ENCODE measurements at regions not wholly inside any gene's neighbourhood (a gene's known extent, or its start where the extent isn't known, plus 50 kb on each side); places are given as distances from the start of the nearest gene placed in this dataset.
A peak's percentile ranks its signal among the peaks of the same experiment; 100 is the strongest.

- no peak overlapping the region for H3K27ac ChIP-seq
- peak overlapping the region in 6 of 11 experiments; percentile 53 to 87 (median 71); a peak in 5 of 22 replicates for H3K4me2 ChIP-seq
- H3K4me3 ChIP-seq: no peak overlapping the region
- no peaks in the 10 kb centered on the region for H3K36me3 ChIP-seq
- peaks cover 27 to 37% (median 30%) of the 10 kb centered on the region in 11 experiments for H3K9me3 ChIP-seq (replicated peaks in 1 of 11)
- 0 out of 22 replicates have a peak, but pooled peaks cover 0 to 6% (median 0%) of the 10 kb centered on the region in 11 experiments for H3K27me3 ChIP-seq
- H3K9ac ChIP-seq: no peak overlapping the region
- H3K4me1 ChIP-seq: peaks cover 20 to 32% (median 28%) of the 10 kb centered on the region in 10 experiments
- H4K20me1 ChIP-seq: peaks cover 0 to 4% (median 0%) of the 10 kb centered on the region in 11 experiments; a peak in 1 of 22 replicates
- TF ChIP-seq Cebpa-rat (IDR thresholded peaks at IDR 0.05): no peak
These were observed 113.9 kb upstream of the STMND1 start for GRCh38 chr6:16987996-16988395.

- H4K20me1 ChIP-seq: peaks cover 0 to 4% (median 0%) of the 10 kb centered on the region in 11 experiments; a peak in 1 of 22 replicates
- peak overlapping the region in 5 of 11 experiments; percentile 9 to 20 (median 14); a peak in 5 of 22 replicates for H3K27ac ChIP-seq
- H3K27me3 ChIP-seq: 0 out of 22 replicates have a peak, but pooled peaks cover 0 to 6% (median 0%) of the 10 kb centered on the region in 11 experiments
- peak in 1 of 11 experiments; percentile 42; a peak in 1 of 22 replicates for TF ChIP-seq Cebpa-rat (IDR thresholded peaks at IDR 0.05)
- H3K4me1 ChIP-seq: peaks cover 26 to 36% (median 33%) of the 10 kb centered on the region in 10 experiments
- no peak overlapping the region for H3K4me3 ChIP-seq
- H3K36me3 ChIP-seq: no peaks in the 10 kb centered on the region
- H3K9ac ChIP-seq: peak overlapping the region in 2 of 11 experiments; percentile 7 to 10; a peak in 1 of 22 replicates
- peaks cover 27 to 33% (median 30%) of the 10 kb centered on the region in 11 experiments for H3K9me3 ChIP-seq (replicated peaks in 1 of 11)
- peak overlapping the region; percentile 53 to 87 (median 75) for H3K4me2 ChIP-seq
These were observed 116.2 kb upstream of the STMND1 start for GRCh38 chr6:16985513-16986284.

- TF ChIP-seq Cebpa-rat (IDR thresholded peaks at IDR 0.05): no peak
- Histone ChIP-seq H3K36me3 (no peaks in the 10 kb centered on the region), H3K4me3 (no peak overlapping the region), H3K4me1 (peaks cover 26 to 36% (median 31%) of the 10 kb centered on the region in 10 experiments), H3K4me2 (peak overlapping the region in 9 of 11 experiments; percentile 7 to 39 (median 25); a peak in 8 of 22 replicates), H4K20me1 (peaks cover 0 to 4% (median 0%) of the 10 kb centered on the region in 11 experiments; a peak in 1 of 22 replicates), H3K27ac (peak overlapping the region in 1 of 11 experiments; percentile 23; a peak in 1 of 22 replicates), H3K9me3 (replicated peaks in 1 of 11) (peaks cover 0 to 8% (median 2%) of the 10 kb centered on the region in 11 experiments; a peak in 11 of 22 replicates), H3K27me3 (0 out of 22 replicates have a peak, but pooled peaks cover 0 to 6% (median 0%) of the 10 kb centered on the region in 11 experiments), H3K9ac (no peak overlapping the region)
These were observed 119.0 kb upstream of the STMND1 start for GRCh38 chr6:16982807-16983206.

GRCh38 chr6:16979677-16980370 lies 122.0 kb upstream of the STMND1 start:
- Histone ChIP-seq H3K36me3 (no peaks in the 10 kb centered on the region), H3K27me3 (0 out of 22 replicates have a peak, but pooled peaks cover 0 to 6% (median 0%) of the 10 kb centered on the region in 11 experiments), H3K4me1 (peaks cover 4 to 11% (median 7%) of the 10 kb centered on the region in 10 experiments; a peak in 12 of 20 replicates), H4K20me1 (no peaks in the 10 kb centered on the region), H3K27ac (no peak overlapping the region), H3K9ac (no peak overlapping the region), H3K4me3 (no peak overlapping the region), H3K9me3 (replicated peaks in 1 of 11) (0 out of 22 replicates have a peak, but pooled peaks cover 0 to 5% (median 0%) of the 10 kb centered on the region in 11 experiments), H3K4me2 (no peak overlapping the region)
- TF ChIP-seq Cebpa-rat (IDR thresholded peaks at IDR 0.05): no peak

GRCh38 chr6:16978686-16979085 lies 123.2 kb upstream of the STMND1 start:
- H3K9me3 ChIP-seq (replicated peaks in 1 of 11): 0 out of 22 replicates have a peak, but pooled peaks cover 0 to 5% (median 0%) of the 10 kb centered on the region in 11 experiments
- H3K4me2 ChIP-seq: no peak overlapping the region
- TF ChIP-seq Cebpa-rat (IDR thresholded peaks at IDR 0.05): no peak
- H4K20me1 ChIP-seq: no peaks in the 10 kb centered on the region
- H3K27me3 ChIP-seq: no peaks in the 10 kb centered on the region
- no peaks in the 10 kb centered on the region for H3K36me3 ChIP-seq
- H3K4me1 ChIP-seq: peaks cover 4 to 11% (median 7%) of the 10 kb centered on the region in 10 experiments; a peak in 13 of 20 replicates
- H3K4me3 ChIP-seq: no peak overlapping the region
- no peak overlapping the region for H3K27ac ChIP-seq
- no peak overlapping the region for H3K9ac ChIP-seq

GRCh38 chr6:16976385-16977183 lies 125.3 kb upstream of the STMND1 start:
- no peaks in the 10 kb centered on the region for H3K36me3 ChIP-seq
- peaks cover 0 to 10% (median 0%) of the 10 kb centered on the region in 10 experiments; a peak in 4 of 20 replicates for H3K4me1 ChIP-seq
- no peak for TF ChIP-seq Cebpa-rat (IDR thresholded peaks at IDR 0.05)
- H3K4me3 ChIP-seq: no peak overlapping the region
- H3K9me3 ChIP-seq (replicated peaks in 1 of 11): peaks cover 0 to 5% (median 0%) of the 10 kb centered on the region in 11 experiments; a peak in 1 of 22 replicates
- no peaks in the 10 kb centered on the region for H4K20me1 ChIP-seq
- H3K4me2 ChIP-seq: no peak overlapping the region
- H3K9ac ChIP-seq: no peak overlapping the region
- no peaks in the 10 kb centered on the region for H3K27me3 ChIP-seq
- H3K27ac ChIP-seq: no peak overlapping the region

- H3K9ac ChIP-seq: no peak overlapping the region
- H4K20me1 ChIP-seq: no peaks in the 10 kb centered on the region
- H3K4me1 ChIP-seq: peaks cover 0 to 10% (median 0%) of the 10 kb centered on the region in 10 experiments; a peak in 4 of 20 replicates
- no peak overlapping the region for H3K4me3 ChIP-seq
- no peak for TF ChIP-seq Cebpa-rat (IDR thresholded peaks at IDR 0.05)
- peaks cover 0 to 5% (median 0%) of the 10 kb centered on the region in 11 experiments; a peak in 1 of 22 replicates for H3K9me3 ChIP-seq (replicated peaks in 1 of 11)
- no peaks in the 10 kb centered on the region for H3K27me3 ChIP-seq
- H3K27ac ChIP-seq: no peak overlapping the region
- H3K36me3 ChIP-seq: no peaks in the 10 kb centered on the region
- no peak overlapping the region for H3K4me2 ChIP-seq
These were observed 127.0 kb upstream of the STMND1 start for GRCh38 chr6:16974704-16975359.

GRCh38 chr6:16974387-16974673 lies 127.5 kb upstream of the STMND1 start:
- H3K4me2 ChIP-seq: no peak overlapping the region
- no peak overlapping the region for H3K27ac ChIP-seq
- H4K20me1 ChIP-seq: no peaks in the 10 kb centered on the region
- H3K27me3 ChIP-seq: no peaks in the 10 kb centered on the region
- no peak overlapping the region for H3K4me3 ChIP-seq
- no peak for TF ChIP-seq Cebpa-rat (IDR thresholded peaks at IDR 0.05)
- H3K4me1 ChIP-seq: peaks cover 0 to 10% (median 0%) of the 10 kb centered on the region in 10 experiments; a peak in 4 of 20 replicates
- H3K36me3 ChIP-seq: no peaks in the 10 kb centered on the region
- H3K9ac ChIP-seq: no peak overlapping the region
- H3K9me3 ChIP-seq (replicated peaks in 1 of 11): peaks cover 0 to 1% (median 0%) of the 10 kb centered on the region in 11 experiments; a peak in 1 of 22 replicates

Measured in BLaER1 treated with 17β-estradiol and CSF1 and Interleukin-3, amounts not matched to agents 10 nM and 100 nM (cell line).